ENCODE measurements at regions not wholly inside any gene's neighbourhood (a gene's known extent, or its start where the extent isn't known, plus 50 kb on each side); places are given as distances from the start of the nearest gene placed in this dataset.
"Not testable (repeated sequence)": the region's sequence is repeated elsewhere in the genome, so short reads cannot be mapped to it uniquely, and the experiment has no call there.

- no peak for DNase-seq
Observed at GRCh38 chr4:59630235-59630634, 1569.9 kb upstream of the ADGRL3 start.

- no peak for DNase-seq
Observed at GRCh38 chr4:59630922-59631321, 1569.2 kb upstream of the ADGRL3 start.

- DNase-seq: no peak
Observed at GRCh38 chr4:59637596-59637995, 1562.5 kb upstream of the ADGRL3 start.

- no peak for DNase-seq
Observed at GRCh38 chr4:59643682-59644081, 1556.4 kb upstream of the ADGRL3 start.

GRCh38 chr4:59644765-59645164, 1555.4 kb upstream of the ADGRL3 start:
- no peak for DNase-seq

- DNase-seq: no peak
Observed at GRCh38 chr4:59646082-59646481, 1554.0 kb upstream of the ADGRL3 start.

- no peak for DNase-seq
Observed at GRCh38 chr4:59647011-59647410, 1553.1 kb upstream of the ADGRL3 start.

- no peak for DNase-seq
Observed at GRCh38 chr4:59647500-59647899, 1552.6 kb upstream of the ADGRL3 start.

GRCh38 chr4:59650861-59651260, 1549.3 kb upstream of the ADGRL3 start:
- DNase-seq: no peak

- no peak for DNase-seq
Observed at GRCh38 chr4:59655996-59656395, 1544.1 kb upstream of the ADGRL3 start.

- DNase-seq: no peak
Observed at GRCh38 chr4:59664771-59665170, 1535.4 kb upstream of the ADGRL3 start.

GRCh38 chr4:59666645-59667044, 1533.5 kb upstream of the ADGRL3 start:
- DNase-seq: no peak

GRCh38 chr4:59671037-59671436, 1529.1 kb upstream of the ADGRL3 start:
- DNase-seq: no peak

- DNase-seq: no peak
Observed at GRCh38 chr4:59676389-59676788, 1523.7 kb upstream of the ADGRL3 start.

- not testable (repeated sequence) for DNase-seq
Observed at GRCh38 chr4:59676992-59677391, 1523.1 kb upstream of the ADGRL3 start.

- no peak for DNase-seq
Observed at GRCh38 chr4:59685626-59686025, 1514.5 kb upstream of the ADGRL3 start.

- DNase-seq: no peak
Observed at GRCh38 chr4:59689149-59689548, 1511.0 kb upstream of the ADGRL3 start.

- DNase-seq: no peak
Observed at GRCh38 chr4:59695355-59696053, 1504.6 kb upstream of the ADGRL3 start.

- no peak for DNase-seq
Observed at GRCh38 chr4:59698041-59698440, 1502.1 kb upstream of the ADGRL3 start.

- DNase-seq: no peak
Observed at GRCh38 chr4:59700651-59701050, 1499.5 kb upstream of the ADGRL3 start.

- DNase-seq: no peak
Observed at GRCh38 chr4:59704616-59705015, 1495.5 kb upstream of the ADGRL3 start.

- DNase-seq: no peak
Observed at GRCh38 chr4:59712470-59712869, 1487.7 kb upstream of the ADGRL3 start.

GRCh38 chr4:59724286-59724685, 1475.8 kb upstream of the ADGRL3 start:
- not testable (repeated sequence) for DNase-seq

- no peak for DNase-seq
Observed at GRCh38 chr4:59727745-59728144, 1472.4 kb upstream of the ADGRL3 start.

- no peak for DNase-seq
Observed at GRCh38 chr4:59728496-59728895, 1471.6 kb upstream of the ADGRL3 start.
